ENCODE measurements at regions not wholly inside any gene's neighbourhood (a gene's known extent, or its start where the extent isn't known, plus 50 kb on each side); places are given as distances from the start of the nearest gene placed in this dataset.
"Not testable (repeated sequence)": the region's sequence is repeated elsewhere in the genome, so short reads cannot be mapped to it uniquely, and the experiment has no call there.

DNA sequence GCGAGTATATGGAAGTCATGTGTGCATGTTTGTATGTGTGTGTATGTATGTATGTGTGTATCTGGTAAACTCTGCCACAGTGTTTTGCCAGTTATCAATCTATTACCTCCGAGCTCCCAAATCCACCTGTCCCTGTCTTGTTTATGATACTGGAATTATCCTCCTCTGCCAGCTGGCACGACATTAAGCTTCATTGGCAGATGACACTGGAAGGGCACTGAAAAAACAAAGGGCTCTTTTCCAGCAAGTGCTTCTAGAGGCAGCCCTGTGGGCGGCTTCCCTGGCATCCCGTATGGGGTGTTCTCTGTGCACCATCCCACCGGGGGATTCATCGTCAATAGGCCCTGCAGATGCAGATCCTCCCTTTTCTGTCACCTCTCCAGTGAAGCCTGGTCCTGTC lies 221.5 kb downstream of the MSX2 start:
- TF ChIP-seq, protein P1, sequence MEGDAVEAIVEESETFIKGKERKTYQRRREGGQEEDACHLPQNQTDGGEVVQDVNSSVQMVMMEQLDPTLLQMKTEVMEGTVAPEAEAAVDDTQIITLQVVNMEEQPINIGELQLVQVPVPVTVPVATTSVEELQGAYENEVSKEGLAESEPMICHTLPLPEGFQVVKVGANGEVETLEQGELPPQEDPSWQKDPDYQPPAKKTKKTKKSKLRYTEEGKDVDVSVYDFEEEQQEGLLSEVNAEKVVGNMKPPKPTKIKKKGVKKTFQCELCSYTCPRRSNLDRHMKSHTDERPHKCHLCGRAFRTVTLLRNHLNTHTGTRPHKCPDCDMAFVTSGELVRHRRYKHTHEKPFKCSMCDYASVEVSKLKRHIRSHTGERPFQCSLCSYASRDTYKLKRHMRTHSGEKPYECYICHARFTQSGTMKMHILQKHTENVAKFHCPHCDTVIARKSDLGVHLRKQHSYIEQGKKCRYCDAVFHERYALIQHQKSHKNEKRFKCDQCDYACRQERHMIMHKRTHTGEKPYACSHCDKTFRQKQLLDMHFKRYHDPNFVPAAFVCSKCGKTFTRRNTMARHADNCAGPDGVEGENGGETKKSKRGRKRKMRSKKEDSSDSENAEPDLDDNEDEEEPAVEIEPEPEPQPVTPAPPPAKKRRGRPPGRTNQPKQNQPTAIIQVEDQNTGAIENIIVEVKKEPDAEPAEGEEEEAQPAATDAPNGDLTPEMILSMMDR (IDR thresholded peaks at IDR 0.05): no peak
- Histone ChIP-seq H3K4me3 (ENCODE audit: low read depth in 1 of 2, low read length in 1 of 2) (no peak overlapping the region), H3K9me3 (no peaks in the 10 kb centered on the region), H3K4me1 (ENCODE audit: control insufficient read depth in 1 of 2, insufficient read depth in 1 of 2, low read depth in 1 of 2, low read length in 1 of 2) (no peaks in the 10 kb centered on the region), H3K36me3 (no peaks in the 10 kb centered on the region), H3K27me3 (peaks cover 7% of the 10 kb centered on the region), H3K27ac (no peak overlapping the region)

DNA sequence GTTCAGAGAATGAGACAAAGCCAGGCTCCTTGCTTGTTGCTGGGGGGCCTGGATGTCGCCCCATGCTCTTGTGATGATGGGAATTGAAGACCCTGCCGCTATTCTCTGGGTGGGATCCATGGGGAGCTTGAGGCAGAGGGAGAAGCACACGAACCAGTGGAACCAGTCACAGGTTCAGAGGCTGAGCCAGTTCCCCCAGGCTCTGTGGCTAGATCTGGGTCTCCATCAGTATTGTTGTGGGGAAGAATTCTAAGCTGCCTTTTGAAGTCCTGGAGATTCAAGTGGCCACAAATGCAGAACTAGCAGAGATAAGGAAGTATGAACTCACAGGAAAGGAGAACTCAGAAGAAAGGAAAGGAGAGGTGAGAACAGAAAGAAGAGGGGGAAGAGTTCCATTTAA lies 219.4 kb downstream of the MSX2 start:
- Histone ChIP-seq H3K4me3 (ENCODE audit: low read depth in 1 of 2, low read length in 1 of 2) (no peak overlapping the region), H3K9me3 (no peaks in the 10 kb centered on the region), H3K27me3 (peaks cover 9% of the 10 kb centered on the region), H3K36me3 (no peaks in the 10 kb centered on the region), H3K27ac (no peak overlapping the region), H3K4me1 (ENCODE audit: control insufficient read depth in 1 of 2, insufficient read depth in 1 of 2, low read depth in 1 of 2, low read length in 1 of 2) (no peaks in the 10 kb centered on the region)
- TF ChIP-seq, protein P1 (IDR thresholded peaks at IDR 0.05): no peak

DNA sequence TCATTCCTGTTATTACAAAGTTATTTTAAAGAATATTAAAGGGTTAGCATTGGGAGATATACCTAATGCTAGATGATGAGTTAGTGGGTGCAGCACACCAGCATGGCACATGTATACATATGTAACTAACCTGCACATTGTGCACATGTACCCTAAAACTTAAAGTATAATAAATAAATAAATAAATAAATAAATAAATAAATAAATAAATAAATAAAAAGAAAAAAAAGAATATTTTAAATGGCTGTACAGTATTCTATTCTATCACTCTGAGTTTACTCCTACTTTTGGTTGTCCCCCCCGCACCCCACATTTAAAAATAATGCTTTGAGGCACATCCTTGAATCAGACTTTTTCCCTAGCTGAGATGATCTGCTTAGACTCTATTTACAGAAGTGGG lies 218.6 kb downstream of the MSX2 start:
- not testable (repeated sequence) for H3K4me3 ChIP-seq (ENCODE audit: low read depth in 1 of 2, low read length in 1 of 2); H3K36me3 ChIP-seq; H3K27ac ChIP-seq

DNA sequence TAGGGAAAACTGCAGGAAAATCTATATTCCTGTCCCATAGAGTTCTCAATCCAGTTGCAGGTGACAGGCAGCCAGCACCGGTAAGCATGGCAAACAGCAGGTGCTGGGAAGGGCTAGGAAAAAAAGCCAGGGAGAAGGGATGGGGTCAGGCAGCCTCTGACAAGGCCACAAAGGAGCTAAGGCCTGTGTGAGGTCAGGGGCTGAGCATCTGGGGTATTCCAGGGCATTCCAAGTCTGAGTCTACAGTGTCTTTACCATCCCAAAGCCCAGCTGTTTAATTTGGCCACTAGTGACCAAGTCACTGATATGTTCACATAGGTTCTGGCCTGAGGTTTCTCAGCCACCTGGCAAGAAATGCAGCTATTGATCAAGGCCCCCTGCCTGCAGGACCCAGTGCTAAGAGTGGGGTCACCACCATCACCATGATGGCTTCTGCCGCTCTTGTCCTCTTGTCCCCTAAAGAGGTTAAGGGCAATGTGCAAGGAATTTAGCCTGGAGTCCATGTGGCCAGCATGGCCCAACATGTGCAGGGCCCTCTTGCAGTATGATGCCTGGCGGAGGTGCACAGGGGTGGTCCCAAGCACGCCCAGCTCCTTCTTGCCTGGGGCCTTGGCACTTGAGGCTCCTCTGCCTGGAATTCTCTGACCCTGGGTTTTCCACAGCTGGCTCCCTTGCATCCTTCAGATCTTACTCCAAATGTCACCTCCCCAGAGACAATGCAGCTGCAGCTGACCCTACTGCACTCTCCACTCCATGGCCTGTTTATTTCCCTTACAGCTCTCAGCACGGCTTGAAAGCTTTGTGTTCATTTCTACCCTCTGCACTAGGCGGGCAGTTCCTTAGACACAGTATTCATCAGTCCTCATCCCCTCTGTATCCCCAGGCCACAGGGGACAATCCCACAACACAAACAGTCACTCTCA lies 213.1 kb downstream of the MSX2 start:
- Histone ChIP-seq H3K9me3 (no peaks in the 10 kb centered on the region), H3K4me1 (ENCODE audit: control insufficient read depth in 1 of 2, insufficient read depth in 1 of 2, low read depth in 1 of 2, low read length in 1 of 2) (no peaks in the 10 kb centered on the region)

More for the DNA sequence above, 218.6 kb downstream of the MSX2 start:
- H3K27me3 ChIP-seq; H3K4me1 ChIP-seq (ENCODE audit: control insufficient read depth in 1 of 2, insufficient read depth in 1 of 2, low read depth in 1 of 2, low read length in 1 of 2); H3K9me3 ChIP-seq: not testable (repeated sequence)

DNA sequence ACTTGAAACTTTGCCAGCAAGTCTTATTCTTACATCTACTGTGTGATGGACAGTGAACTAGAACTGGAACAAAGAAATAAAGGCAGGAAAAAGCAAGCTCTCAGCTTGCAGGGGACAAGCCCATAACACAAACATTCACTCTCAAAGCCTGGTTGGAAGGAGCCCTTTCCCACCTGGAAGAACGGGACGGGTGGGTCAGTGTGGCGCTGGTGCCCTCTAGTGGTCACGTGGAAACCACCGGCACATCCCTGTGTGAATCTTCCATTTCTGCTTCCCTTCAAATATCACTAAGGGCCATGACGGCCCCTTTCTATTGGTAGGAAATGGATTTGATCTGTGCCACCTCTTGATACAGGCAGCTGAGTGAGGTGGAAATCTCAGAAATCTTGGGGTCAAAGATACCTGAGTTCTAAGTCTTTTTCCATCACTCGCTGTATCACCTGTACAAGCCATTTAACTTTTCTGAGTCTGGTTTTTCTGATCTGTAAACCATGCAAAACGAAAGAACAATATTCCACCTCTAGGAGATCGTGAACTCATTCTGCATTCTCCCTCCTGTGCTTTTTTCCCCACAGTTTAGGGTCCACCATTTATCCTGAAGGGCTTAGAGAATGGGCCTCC lies 211.6 kb downstream of the MSX2 start:
- Histone ChIP-seq H3K27me3 (peaks cover 3% of the 10 kb centered on the region), H3K4me3 (ENCODE audit: low read depth in 1 of 2, low read length in 1 of 2) (no peak overlapping the region), H3K36me3 (no peaks in the 10 kb centered on the region), H3K27ac (no peak overlapping the region), H3K4me1 (ENCODE audit: control insufficient read depth in 1 of 2, insufficient read depth in 1 of 2, low read depth in 1 of 2, low read length in 1 of 2) (no peaks in the 10 kb centered on the region), H3K9me3 (no peaks in the 10 kb centered on the region)
- TF ChIP-seq, protein P1 (IDR thresholded peaks at IDR 0.05): peak; percentile 22

More for the DNA sequence above, 213.1 kb downstream of the MSX2 start:
- no peaks in the 10 kb centered on the region for H3K36me3 ChIP-seq
- H3K27me3 ChIP-seq: peaks cover 9% of the 10 kb centered on the region
- no peak overlapping the region for H3K4me3 ChIP-seq (ENCODE audit: low read depth in 1 of 2, low read length in 1 of 2)
- TF ChIP-seq, protein P1 (IDR thresholded peaks at IDR 0.05): no peak
- no peak overlapping the region for H3K27ac ChIP-seq

DNA sequence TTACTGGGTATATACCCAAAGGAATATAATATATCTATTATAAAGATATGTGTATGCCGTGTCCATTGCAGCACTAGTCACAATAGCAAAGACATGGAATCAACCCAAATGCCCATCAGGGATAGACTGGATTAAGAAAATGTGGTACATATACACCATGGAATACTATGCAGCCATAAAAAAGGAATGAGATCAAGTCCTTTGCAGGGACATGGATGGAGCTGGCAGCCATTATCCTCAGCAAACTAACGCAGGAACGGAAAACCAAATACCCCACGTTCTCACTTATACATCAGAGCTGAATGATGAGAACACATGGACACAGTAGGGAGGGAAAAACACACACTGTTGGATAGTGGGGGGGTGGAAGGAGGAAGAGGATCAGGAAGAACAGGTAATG lies 206.7 kb downstream of the MSX2 start:
- H3K4me1 ChIP-seq (ENCODE audit: control insufficient read depth in 1 of 2, insufficient read depth in 1 of 2, low read depth in 1 of 2, low read length in 1 of 2); H3K27ac ChIP-seq; H3K27me3 ChIP-seq; H3K9me3 ChIP-seq; H3K4me3 ChIP-seq (ENCODE audit: low read depth in 1 of 2, low read length in 1 of 2); H3K36me3 ChIP-seq: not testable (repeated sequence)
